ENCODE measurements at regions not wholly inside any gene's neighbourhood (a gene's known extent, or its start where the extent isn't known, plus 50 kb on each side); places are given as distances from the start of the nearest gene placed in this dataset.

DNA sequence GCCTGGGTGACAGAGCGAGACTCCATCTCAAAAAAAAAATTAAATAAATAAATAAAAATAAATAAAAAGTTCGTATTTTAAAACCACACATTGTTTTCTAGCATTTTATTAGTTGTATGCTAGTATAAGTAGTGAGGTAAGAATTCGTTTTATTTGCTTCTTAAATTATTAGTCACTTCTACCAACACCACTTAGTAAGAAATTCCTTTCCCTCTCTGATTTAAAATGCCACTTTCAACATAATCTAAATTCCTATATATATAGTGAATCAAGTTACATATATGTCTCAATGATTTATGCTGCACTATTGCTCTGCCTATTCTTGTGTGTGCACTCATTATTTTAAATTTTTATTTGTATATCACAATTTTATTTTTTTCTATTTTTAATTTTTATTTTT lies 72.1 kb downstream of the MAGEC1 start:
- POLR2A ChIA-PET = no interaction called here
- no peak for DNase-seq (ENCODE audit: low read depth)
- no peaks in the 10 kb centered on the region for H3K36me3 ChIP-seq (ENCODE audit: control insufficient read depth, insufficient read depth, low read length)
- TF ChIP-seq, protein P1, sequence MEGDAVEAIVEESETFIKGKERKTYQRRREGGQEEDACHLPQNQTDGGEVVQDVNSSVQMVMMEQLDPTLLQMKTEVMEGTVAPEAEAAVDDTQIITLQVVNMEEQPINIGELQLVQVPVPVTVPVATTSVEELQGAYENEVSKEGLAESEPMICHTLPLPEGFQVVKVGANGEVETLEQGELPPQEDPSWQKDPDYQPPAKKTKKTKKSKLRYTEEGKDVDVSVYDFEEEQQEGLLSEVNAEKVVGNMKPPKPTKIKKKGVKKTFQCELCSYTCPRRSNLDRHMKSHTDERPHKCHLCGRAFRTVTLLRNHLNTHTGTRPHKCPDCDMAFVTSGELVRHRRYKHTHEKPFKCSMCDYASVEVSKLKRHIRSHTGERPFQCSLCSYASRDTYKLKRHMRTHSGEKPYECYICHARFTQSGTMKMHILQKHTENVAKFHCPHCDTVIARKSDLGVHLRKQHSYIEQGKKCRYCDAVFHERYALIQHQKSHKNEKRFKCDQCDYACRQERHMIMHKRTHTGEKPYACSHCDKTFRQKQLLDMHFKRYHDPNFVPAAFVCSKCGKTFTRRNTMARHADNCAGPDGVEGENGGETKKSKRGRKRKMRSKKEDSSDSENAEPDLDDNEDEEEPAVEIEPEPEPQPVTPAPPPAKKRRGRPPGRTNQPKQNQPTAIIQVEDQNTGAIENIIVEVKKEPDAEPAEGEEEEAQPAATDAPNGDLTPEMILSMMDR (IDR thresholded peaks at IDR 0.05; ENCODE audit: insufficient read depth, low read depth, low read length) = no peak
- H3K27me3 ChIP-seq (ENCODE audit: control insufficient read depth, insufficient read depth, low read length) = no peaks in the 10 kb centered on the region
- H3K4me3 ChIP-seq (ENCODE audit: low read depth, low read length) = no peak overlapping the region
- CTCF ChIA-PET = no interaction called here

DNA sequence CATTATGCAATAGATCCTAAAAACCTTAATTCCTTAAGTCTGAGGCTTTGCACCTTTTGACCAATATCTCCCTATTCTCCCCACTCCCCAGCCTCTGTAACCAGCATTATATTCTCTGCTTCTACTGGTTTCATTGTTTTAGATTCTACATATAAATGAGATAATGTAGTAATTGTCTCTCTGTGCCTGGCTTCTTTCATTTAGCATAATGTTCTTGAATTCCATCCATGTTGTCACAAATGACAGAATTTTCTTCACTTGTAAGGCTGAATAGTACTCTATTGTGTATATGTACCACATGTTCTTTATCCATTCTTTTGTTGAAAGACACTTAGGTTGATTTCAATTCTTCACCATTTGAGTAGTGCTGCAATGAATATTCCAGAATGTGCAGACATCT lies 66.0 kb downstream of the MAGEC1 start:
- TF ChIP-seq, protein P1 (IDR thresholded peaks at IDR 0.05; ENCODE audit: insufficient read depth, low read depth, low read length) = no peak
- ChIA-PET POLR2A (no interaction called here), CTCF (no interaction called here)
- H3K27me3 ChIP-seq (ENCODE audit: control insufficient read depth, insufficient read depth, low read length) = no peaks in the 10 kb centered on the region
- DNase-seq (ENCODE audit: low read depth) = no peak
- no peaks in the 10 kb centered on the region for H3K36me3 ChIP-seq (ENCODE audit: control insufficient read depth, insufficient read depth, low read length)
- no peak overlapping the region for H3K4me3 ChIP-seq (ENCODE audit: low read depth, low read length)

DNA sequence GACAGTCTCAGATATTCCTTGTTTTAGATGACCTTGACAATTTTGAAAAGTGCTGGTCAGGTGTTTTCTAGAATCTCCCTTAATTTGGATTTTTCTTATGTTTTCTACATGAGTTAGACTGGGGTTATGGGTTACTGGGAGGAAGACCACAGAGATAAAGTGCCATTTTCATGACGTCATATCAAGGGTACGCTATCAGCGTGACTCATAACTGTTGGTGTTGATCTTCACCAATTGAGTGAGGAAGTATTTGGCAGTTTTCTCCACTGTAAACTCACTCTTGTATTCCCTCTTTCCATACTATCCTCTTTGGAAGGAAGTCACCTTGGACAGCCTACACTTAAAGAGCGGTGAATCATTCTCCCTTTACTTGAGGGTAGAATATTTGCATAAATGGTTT lies 56.9 kb downstream of the MAGEC1 start:
- H3K4me3 ChIP-seq (ENCODE audit: low read depth, low read length) = no peak overlapping the region
- TF ChIP-seq, protein P1 (IDR thresholded peaks at IDR 0.05; ENCODE audit: insufficient read depth, low read depth, low read length) = no peak
- no peak for DNase-seq (ENCODE audit: low read depth)
- no peaks in the 10 kb centered on the region for H3K36me3 ChIP-seq (ENCODE audit: control insufficient read depth, insufficient read depth, low read length)
- no peaks in the 10 kb centered on the region for H3K27me3 ChIP-seq (ENCODE audit: control insufficient read depth, insufficient read depth, low read length)
- ChIA-PET POLR2A (no interaction called here), CTCF (no interaction called here)
